ENCODE measurements at regions not wholly inside any gene's neighbourhood (a gene's known extent, or its start where the extent isn't known, plus 50 kb on each side); places are given as distances from the start of the nearest gene placed in this dataset.

DNA sequence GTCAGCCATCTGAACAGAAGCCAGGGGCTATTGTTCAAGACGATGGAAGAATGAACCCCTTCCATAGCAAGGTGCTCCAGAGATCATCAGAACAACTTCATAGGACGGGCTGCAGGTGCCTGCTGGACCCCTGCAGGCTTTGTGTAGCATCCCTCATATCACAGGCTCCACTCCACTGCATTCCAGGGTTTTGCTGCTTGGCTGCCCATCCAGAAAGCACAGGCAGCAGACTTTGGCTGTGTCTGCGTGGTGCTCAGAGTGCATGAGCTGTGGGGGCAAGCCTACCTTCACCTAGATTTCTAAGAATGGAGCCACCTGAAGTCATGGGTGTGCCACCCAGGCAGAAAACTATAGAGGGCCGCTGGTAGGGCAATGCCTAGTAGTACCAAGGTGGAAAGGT lies 93.9 kb upstream of the NLRP1 start:
- TF ChIP-seq, protein P1, sequence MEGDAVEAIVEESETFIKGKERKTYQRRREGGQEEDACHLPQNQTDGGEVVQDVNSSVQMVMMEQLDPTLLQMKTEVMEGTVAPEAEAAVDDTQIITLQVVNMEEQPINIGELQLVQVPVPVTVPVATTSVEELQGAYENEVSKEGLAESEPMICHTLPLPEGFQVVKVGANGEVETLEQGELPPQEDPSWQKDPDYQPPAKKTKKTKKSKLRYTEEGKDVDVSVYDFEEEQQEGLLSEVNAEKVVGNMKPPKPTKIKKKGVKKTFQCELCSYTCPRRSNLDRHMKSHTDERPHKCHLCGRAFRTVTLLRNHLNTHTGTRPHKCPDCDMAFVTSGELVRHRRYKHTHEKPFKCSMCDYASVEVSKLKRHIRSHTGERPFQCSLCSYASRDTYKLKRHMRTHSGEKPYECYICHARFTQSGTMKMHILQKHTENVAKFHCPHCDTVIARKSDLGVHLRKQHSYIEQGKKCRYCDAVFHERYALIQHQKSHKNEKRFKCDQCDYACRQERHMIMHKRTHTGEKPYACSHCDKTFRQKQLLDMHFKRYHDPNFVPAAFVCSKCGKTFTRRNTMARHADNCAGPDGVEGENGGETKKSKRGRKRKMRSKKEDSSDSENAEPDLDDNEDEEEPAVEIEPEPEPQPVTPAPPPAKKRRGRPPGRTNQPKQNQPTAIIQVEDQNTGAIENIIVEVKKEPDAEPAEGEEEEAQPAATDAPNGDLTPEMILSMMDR (IDR thresholded peaks at IDR 0.05; ENCODE audit: insufficient read depth, low read depth, low read length), result no peak
- no peak for TF ChIP-seq EZH2 (IDR thresholded peaks at IDR 0.05; ENCODE audit: insufficient read depth, low read length)
